Ishikawa (cell line): ENCODE measurements at regions not wholly inside any gene's neighbourhood (a gene's known extent, or its start where the extent isn't known, plus 50 kb on each side); places are given as distances from the start of the nearest gene placed in this dataset.

Experiments used
- CEBPB ChIP-seq: IDR thresholded peaks from 2 replicates; pipeline ENCODE4 v1.6.1; 2012
- CREB1 ChIP-seq: IDR thresholded peaks from 2 replicates; pipeline ENCODE4 v1.6.1; 2012; ENCODE audit warnings: low read depth
- EGR1 ChIP-seq: IDR thresholded peaks from 2 replicates; pipeline ENCODE4 v1.6.1; 2012
- EP300 ChIP-seq: IDR thresholded peaks from 2 replicates; pipeline ENCODE4 v1.6.1; 2012; ENCODE audit warnings: borderline replicate concordance
- FOXM1 ChIP-seq: IDR thresholded peaks from 2 replicates; pipeline ENCODE4 v1.6.1; 2012; ENCODE audit warnings: low read depth, borderline replicate concordance
- MAX ChIP-seq: IDR thresholded peaks from 2 replicates; pipeline ENCODE4 v1.6.1; 2012
- NFIC ChIP-seq: IDR thresholded peaks from 2 replicates; pipeline ENCODE4 v1.6.1; 2012
- RAD21 ChIP-seq: IDR thresholded peaks from 2 replicates; pipeline ENCODE4 v1.6.1; 2012; ENCODE audit warnings: low read depth
- REST ChIP-seq: IDR thresholded peaks from 2 replicates; pipeline ENCODE4 v1.6.1; 2012; ENCODE audit warnings: low read depth, mild to moderate bottlenecking
- TAF1 ChIP-seq: IDR thresholded peaks from 2 replicates; pipeline ENCODE4 v1.6.1; 2012; ENCODE audit warnings: low read depth, mild to moderate bottlenecking
- TCF12 ChIP-seq: IDR thresholded peaks from 2 replicates; pipeline ENCODE4 v1.6.1; 2012; ENCODE audit warnings: low read depth
- TEAD4 ChIP-seq: IDR thresholded peaks from 2 replicates; pipeline ENCODE4 v1.6.1; 2012
- USF1 ChIP-seq: IDR thresholded peaks from 2 replicates; pipeline ENCODE4 v1.6.1; 2012
- YY1 ChIP-seq: IDR thresholded peaks from 2 replicates; pipeline ENCODE4 v1.6.1; 2012; ENCODE audit warnings: low read depth
- ZBTB7A ChIP-seq: IDR thresholded peaks from 2 replicates; pipeline ENCODE4 v1.6.1; 2012; ENCODE audit warnings: low read depth

GRCh38 chr6:90387826-90388225 lies 91.2 kb upstream of the BACH2 start:
- no peak for TF ChIP-seq YY1
- TF ChIP-seq RAD21 = no peak
- TF ChIP-seq CREB1 = no peak
- TF ChIP-seq EP300 = no peak
- no peak for TF ChIP-seq TCF12
- TF ChIP-seq REST = no peak
- no peak for TF ChIP-seq CEBPB
- TF ChIP-seq TEAD4 = no peak
- no peak for TF ChIP-seq NFIC
- no peak for TF ChIP-seq MAX
- TF ChIP-seq USF1 = no peak
- no peak for TF ChIP-seq TAF1
- no peak for TF ChIP-seq ZBTB7A
- no peak for TF ChIP-seq EGR1
- TF ChIP-seq FOXM1 = no peak

GRCh38 chr6:90387383-90387775 lies 90.7 kb upstream of the BACH2 start:
- TF ChIP-seq RAD21 (no peak), USF1 (no peak), TEAD4 (no peak), FOXM1 (no peak), NFIC (no peak), CREB1 (no peak), TAF1 (no peak), ZBTB7A (no peak), EP300 (no peak), TCF12 (no peak), YY1 (no peak), EGR1 (no peak), CEBPB (no peak), REST (no peak), MAX (no peak)

- TF ChIP-seq NFIC (no peak), REST (no peak), TAF1 (no peak)
Measured at GRCh38 chr6:90386399-90387382, 90.0 kb upstream of the BACH2 start.

GRCh38 chr6:90385759-90386313 lies 89.2 kb upstream of the BACH2 start:
- TF ChIP-seq CEBPB (peak; percentile 36; the same call in 1 of the 2 replicates), USF1 (no peak)
